Breast epithelium (tissue), 4 donors: ENCODE measurements at regions not wholly inside any gene's neighbourhood (a gene's known extent, or its start where the extent isn't known, plus 50 kb on each side); places are given as distances from the start of the nearest gene placed in this dataset.

Experiments
- DNase-seq, 2 donors: peaks; one replicate each; pipeline ENCODE4 v3.0.0-alpha.2; 2019; ENCODE audit warnings: low spot score in 2 of 2
- H3K27ac ChIP-seq, 2 donors: fragments of 200-600 bp; sonication (generic) in 1 of 2; one replicate each; pipeline ENCODE4 v1.5.1; 2016 to 2019; ENCODE audit warnings: mild to moderate bottlenecking in 1 of 2
- H3K27me3 ChIP-seq, 2 donors: fragments of 200-600 bp; sonication (generic) in 1 of 2; one replicate each; pipeline versions ENCODE4 v1.5.1 to v1.6.0; 2017 to 2019; ENCODE audit warnings: control low read depth in 1 of 2, mild to moderate bottlenecking in 1 of 2
- H3K36me3 ChIP-seq: fragments of 200-600 bp; one replicate; pipeline ENCODE4 v1.5.1; 2019
- H3K4me1 ChIP-seq, 2 donors: fragments of 200-600 bp; sonication (generic); one replicate each; pipeline ENCODE4 v1.5.1; 2016 to 2019; ENCODE audit warnings: control low read depth in 1 of 2
- H3K4me3 ChIP-seq, 3 donors: fragments of 200-600 bp; sonication (generic); 1 replicate in 2 of 3; 2 replicates in 1 of 3; pipeline ENCODE4 v1.5.1; 2016 to 2019; ENCODE audit warnings: mild to moderate bottlenecking in 3 of 3, moderate library complexity in 2 of 3
- H3K9me3 ChIP-seq, 2 donors: fragments of 200-600 bp; sonication (generic) in 1 of 2; one replicate each; pipeline ENCODE4 v1.5.1; 2016 to 2019; ENCODE audit warnings: control low read depth in 1 of 2
- POLR2A ChIP-seq: fragments of 450-650 bp; IDR thresholded peaks from one replicate; pipeline ENCODE4 v1.6.1; 2016; ENCODE audit warnings: antibody characterized with exemption, mild to moderate bottlenecking, moderate library complexity
- POLR2AphosphoS5 ChIP-seq, 3 donors: sonication (generic); formaldehyde crosslinking; IDR thresholded peaks; one replicate each; pipeline ENCODE4 v1.6.1; 2017; ENCODE audit warnings: antibody characterized with exemption in 3 of 3
- intact Hi-C: fragments of 100-400 bp; cut with DNase I; formaldehyde crosslinking; loops from one replicate; pipeline ENCODE4 v1.15.1; 2023; ENCODE audit warnings: low total_unique reads
- TF ChIP-seq, protein P1 (sequence below), 3 donors: fragments of 450-650 bp; IDR thresholded peaks; one replicate each; pipeline ENCODE4 v1.5.1; 2016 to 2017; ENCODE audit warnings: antibody characterized with exemption in 3 of 3, mild to moderate bottlenecking in 3 of 3, moderate library complexity in 3 of 3

DNA sequence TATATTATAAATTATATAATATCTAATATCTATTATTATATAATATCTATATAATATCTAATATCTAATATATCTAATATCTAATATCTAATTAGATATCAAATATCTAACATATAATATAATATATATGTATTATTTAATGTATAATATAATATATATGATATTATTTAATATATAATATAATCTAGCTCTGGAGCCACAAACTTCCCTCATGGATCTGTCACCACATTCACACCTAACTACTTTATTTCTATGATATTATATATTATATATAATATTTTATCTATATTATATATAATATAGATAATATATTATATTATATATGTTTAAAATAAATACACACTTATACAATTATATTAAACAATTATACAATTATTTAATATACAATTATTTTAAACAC is 667.5 kb downstream of the KCTD8 start:
- Histone ChIP-seq H3K27me3 (no peaks in the 10 kb centered on the region), H3K4me1 (no peaks in the 10 kb centered on the region), H3K27ac (no peak overlapping the region), H3K36me3 (no peaks in the 10 kb centered on the region), H3K9me3 (no peaks in the 10 kb centered on the region), H3K4me3 (no peak overlapping the region)
- DNase-seq, result no peak
- intact Hi-C loops, result loop anchor here (5.0 kb wide), 1 partner anchor 636 kb away; no protein-coding TSS in a partner anchor
- TF ChIP-seq POLR2A (no peak), POLR2AphosphoS5 (IDR thresholded peaks at IDR 0.05) (no peak)
- TF ChIP-seq, protein P1, sequence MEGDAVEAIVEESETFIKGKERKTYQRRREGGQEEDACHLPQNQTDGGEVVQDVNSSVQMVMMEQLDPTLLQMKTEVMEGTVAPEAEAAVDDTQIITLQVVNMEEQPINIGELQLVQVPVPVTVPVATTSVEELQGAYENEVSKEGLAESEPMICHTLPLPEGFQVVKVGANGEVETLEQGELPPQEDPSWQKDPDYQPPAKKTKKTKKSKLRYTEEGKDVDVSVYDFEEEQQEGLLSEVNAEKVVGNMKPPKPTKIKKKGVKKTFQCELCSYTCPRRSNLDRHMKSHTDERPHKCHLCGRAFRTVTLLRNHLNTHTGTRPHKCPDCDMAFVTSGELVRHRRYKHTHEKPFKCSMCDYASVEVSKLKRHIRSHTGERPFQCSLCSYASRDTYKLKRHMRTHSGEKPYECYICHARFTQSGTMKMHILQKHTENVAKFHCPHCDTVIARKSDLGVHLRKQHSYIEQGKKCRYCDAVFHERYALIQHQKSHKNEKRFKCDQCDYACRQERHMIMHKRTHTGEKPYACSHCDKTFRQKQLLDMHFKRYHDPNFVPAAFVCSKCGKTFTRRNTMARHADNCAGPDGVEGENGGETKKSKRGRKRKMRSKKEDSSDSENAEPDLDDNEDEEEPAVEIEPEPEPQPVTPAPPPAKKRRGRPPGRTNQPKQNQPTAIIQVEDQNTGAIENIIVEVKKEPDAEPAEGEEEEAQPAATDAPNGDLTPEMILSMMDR (IDR thresholded peaks at IDR 0.05), result no peak

- no peaks in the 10 kb centered on the region for H3K27me3 ChIP-seq
- intact Hi-C loops, result loop anchor here (5.0 kb wide), 1 partner anchor 635 kb away; no protein-coding TSS in a partner anchor
- no peak for DNase-seq
- no peak overlapping the region for H3K4me3 ChIP-seq
- no peaks in the 10 kb centered on the region for H3K36me3 ChIP-seq
- no peaks in the 10 kb centered on the region for H3K4me1 ChIP-seq
- H3K27ac ChIP-seq, result no peak overlapping the region
- no peaks in the 10 kb centered on the region for H3K9me3 ChIP-seq
- TF ChIP-seq POLR2AphosphoS5 (IDR thresholded peaks at IDR 0.05), result no peak
- TF ChIP-seq, protein P1 (IDR thresholded peaks at IDR 0.05), result no peak
- TF ChIP-seq POLR2A, result no peak
Observed at GRCh38 chr4:43782391-43782790, 666.2 kb downstream of the KCTD8 start.

- Histone ChIP-seq H3K4me1 (no peaks in the 10 kb centered on the region), H3K36me3 (no peaks in the 10 kb centered on the region), H3K4me3 (no peak overlapping the region), H3K27ac (no peak overlapping the region), H3K27me3 (no peaks in the 10 kb centered on the region), H3K9me3 (peaks cover 0 to 4% of the 10 kb centered on the region in 2 donors)
- no peak for DNase-seq
- TF ChIP-seq, protein P1 (IDR thresholded peaks at IDR 0.05), result no peak
- intact Hi-C loops, result no loop called here
Observed at GRCh38 chr4:43816116-43816515, 632.5 kb downstream of the KCTD8 start.

DNA sequence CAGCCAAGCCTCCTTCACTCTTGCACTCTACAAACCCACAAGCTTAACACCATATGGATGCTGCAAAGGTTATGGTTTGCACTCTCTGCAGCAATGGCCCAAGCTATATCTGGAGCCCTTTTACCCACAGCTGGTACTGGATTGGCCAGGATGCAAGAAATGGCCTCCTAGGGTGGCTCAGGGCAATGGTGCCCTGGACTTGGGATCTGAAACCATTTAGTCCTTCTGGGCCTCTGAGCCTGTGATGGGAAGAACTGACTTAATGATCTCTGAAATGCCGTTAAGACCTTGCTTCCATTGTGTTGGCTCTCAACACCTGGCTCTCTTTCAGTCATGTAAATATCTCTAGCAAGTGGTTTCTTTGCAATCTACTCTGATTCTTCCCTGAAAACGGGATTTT is 626.0 kb downstream of the KCTD8 start:
- Histone ChIP-seq H3K27me3 (no peaks in the 10 kb centered on the region), H3K4me1 (no peaks in the 10 kb centered on the region), H3K9me3 (peaks cover 0 to 16% of the 10 kb centered on the region in 2 donors), H3K36me3 (no peaks in the 10 kb centered on the region), H3K27ac (no peak overlapping the region), H3K4me3 (no peak overlapping the region)
- DNase-seq, result no peak
- intact Hi-C loops, result no loop called here
- TF ChIP-seq, protein P1 (IDR thresholded peaks at IDR 0.05), result no peak
- no peak for TF ChIP-seq POLR2A
- TF ChIP-seq POLR2AphosphoS5 (IDR thresholded peaks at IDR 0.05), result no peak

GRCh38 chr4:43835869-43836268 is 612.7 kb downstream of the KCTD8 start:
- intact Hi-C loops, result no loop called here
- Histone ChIP-seq H3K27me3 (no peaks in the 10 kb centered on the region), H3K4me3 (no peak overlapping the region), H3K4me1 (no peaks in the 10 kb centered on the region), H3K36me3 (no peaks in the 10 kb centered on the region), H3K9me3 (no peaks in the 10 kb centered on the region), H3K27ac (no peak overlapping the region)
- no peak for TF ChIP-seq POLR2A
- TF ChIP-seq POLR2AphosphoS5 (IDR thresholded peaks at IDR 0.05), result no peak
- TF ChIP-seq, protein P1 (IDR thresholded peaks at IDR 0.05), result no peak
- DNase-seq, result no peak
